ENCODE measurements at regions not wholly inside any gene's neighbourhood (a gene's known extent, or its start where the extent isn't known, plus 50 kb on each side); places are given as distances from the start of the nearest gene placed in this dataset.

- TF ChIP-seq CTCF (IDR thresholded peaks at IDR 0.05) (no peak), POLR2A (IDR thresholded peaks at IDR 0.05) (no peak), POLR2AphosphoS5 (IDR thresholded peaks at IDR 0.05) (no peak)
Measured at GRCh38 chr13:82096256-82096655, 1755.3 kb upstream of the SPRY2 start.
